ENCODE measurements at regions not wholly inside any gene's neighbourhood (a gene's known extent, or its start where the extent isn't known, plus 50 kb on each side); places are given as distances from the start of the nearest gene placed in this dataset.
A peak's percentile ranks its signal among the peaks of the same experiment; 100 is the strongest.
"Not testable (repeated sequence)": the region's sequence is repeated elsewhere in the genome, so short reads cannot be mapped to it uniquely, and the experiment has no call there.

DNA sequence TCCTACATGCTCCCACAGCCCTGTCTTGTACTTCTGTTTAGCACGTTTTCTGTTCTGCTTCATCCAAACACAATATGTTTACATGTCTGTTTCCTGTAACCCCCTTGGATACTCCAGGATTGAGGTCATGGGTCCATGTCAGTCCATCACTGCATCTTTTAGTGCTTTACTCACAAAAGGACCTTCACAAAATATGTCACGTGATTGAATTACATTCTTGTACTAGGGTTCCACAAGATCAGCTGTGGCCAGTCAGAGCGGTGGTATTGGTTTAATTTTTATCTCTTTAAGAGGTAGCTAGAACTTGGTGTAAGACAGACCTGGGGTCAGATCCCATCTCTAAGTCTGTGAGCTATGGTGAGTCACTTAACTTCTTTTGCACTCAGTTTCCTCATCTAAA, 201.2 kb upstream of the FAM78B start:
- Histone ChIP-seq H3K27me3 (ENCODE audit: control insufficient read depth, insufficient read depth, low read length) (no peaks in the 10 kb centered on the region), H3K36me3 (ENCODE audit: control insufficient read depth, low read depth, low read length) (no peaks in the 10 kb centered on the region), H3K9me3 (ENCODE audit: control insufficient read depth, low read depth, low read length) (no peaks in the 10 kb centered on the region), H3K4me3 (ENCODE audit: low read length) (no peak overlapping the region), H3K9ac (ENCODE audit: low read length) (no peak overlapping the region), H3K4me1 (ENCODE audit: control insufficient read depth, low read depth, low read length) (no peaks in the 10 kb centered on the region), H3K27ac (ENCODE audit: low read length) (no peak overlapping the region)

GRCh38 chr1:166377896-166378295, 211.1 kb upstream of the FAM78B start:
- Histone ChIP-seq H3K27ac (ENCODE audit: low read length) (no peak overlapping the region), H3K4me1 (ENCODE audit: control insufficient read depth, low read depth, low read length) (peaks cover 2% of the 10 kb centered on the region), H3K36me3 (ENCODE audit: control insufficient read depth, low read depth, low read length) (no peaks in the 10 kb centered on the region), H3K9me3 (ENCODE audit: control insufficient read depth, low read depth, low read length) (no peaks in the 10 kb centered on the region), H3K27me3 (ENCODE audit: control insufficient read depth, insufficient read depth, low read length) (peaks cover 3% of the 10 kb centered on the region), H3K9ac (ENCODE audit: low read length) (no peak overlapping the region), H3K4me3 (ENCODE audit: low read length) (no peak overlapping the region)

- no peaks in the 10 kb centered on the region for H3K36me3 ChIP-seq (ENCODE audit: control insufficient read depth, low read depth, low read length)
- no peaks in the 10 kb centered on the region for H3K9me3 ChIP-seq (ENCODE audit: control insufficient read depth, low read depth, low read length)
- no peak overlapping the region for H3K4me3 ChIP-seq (ENCODE audit: low read length)
These were observed 212.0 kb upstream of the FAM78B start for GRCh38 chr1:166378805-166379204.

DNA sequence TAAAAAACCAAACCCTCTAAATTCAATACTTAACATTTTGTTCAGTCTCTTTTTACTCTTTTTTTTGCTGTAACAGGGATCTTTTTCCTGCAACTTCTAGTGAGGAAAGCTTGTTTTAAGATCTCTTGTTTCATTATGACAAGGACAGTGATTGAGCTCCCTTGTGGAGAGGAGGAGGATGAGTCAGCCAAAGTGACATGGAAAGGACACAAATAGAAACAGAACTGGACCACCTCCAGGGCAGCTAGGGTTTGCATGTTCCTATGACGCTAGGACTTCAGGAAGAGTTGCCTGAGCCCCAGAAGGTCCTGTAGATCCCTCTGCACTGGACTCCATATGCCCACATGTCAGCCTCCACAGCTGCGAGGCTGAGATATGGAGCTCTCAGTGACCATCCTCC, 212.6 kb upstream of the FAM78B start:
- H3K9ac ChIP-seq (ENCODE audit: low read length) = no peak overlapping the region
- H3K4me1 ChIP-seq (ENCODE audit: control insufficient read depth, low read depth, low read length) = peaks cover 17% of the 10 kb centered on the region

More at GRCh38 chr1:166378805-166379204, 212.0 kb upstream of the FAM78B start:
- Histone ChIP-seq H3K9ac (ENCODE audit: low read length) (no peak overlapping the region), H3K27me3 (ENCODE audit: control insufficient read depth, insufficient read depth, low read length) (peaks cover 8% of the 10 kb centered on the region), H3K27ac (ENCODE audit: low read length) (no peak overlapping the region), H3K4me1 (ENCODE audit: control insufficient read depth, low read depth, low read length) (peaks cover 11% of the 10 kb centered on the region)

GRCh38 chr1:166383137-166383536, 216.3 kb upstream of the FAM78B start:
- Histone ChIP-seq H3K27ac (ENCODE audit: low read length) (no peak overlapping the region), H3K9me3 (ENCODE audit: control insufficient read depth, low read depth, low read length) (no peaks in the 10 kb centered on the region), H3K36me3 (ENCODE audit: control insufficient read depth, low read depth, low read length) (no peaks in the 10 kb centered on the region), H3K4me1 (ENCODE audit: control insufficient read depth, low read depth, low read length) (peaks cover 37% of the 10 kb centered on the region), H3K4me3 (ENCODE audit: low read length) (peak overlapping the region; percentile 36), H3K27me3 (ENCODE audit: control insufficient read depth, insufficient read depth, low read length) (peaks cover 31% of the 10 kb centered on the region), H3K9ac (ENCODE audit: low read length) (no peak overlapping the region)

More for the DNA sequence above, 212.6 kb upstream of the FAM78B start:
- H3K27ac ChIP-seq (ENCODE audit: low read length) = no peak overlapping the region
- H3K27me3 ChIP-seq (ENCODE audit: control insufficient read depth, insufficient read depth, low read length) = peaks cover 15% of the 10 kb centered on the region
- H3K4me3 ChIP-seq (ENCODE audit: low read length) = no peak overlapping the region
- H3K9me3 ChIP-seq (ENCODE audit: control insufficient read depth, low read depth, low read length) = no peaks in the 10 kb centered on the region
- H3K36me3 ChIP-seq (ENCODE audit: control insufficient read depth, low read depth, low read length) = no peaks in the 10 kb centered on the region

GRCh38 chr1:166383635-166384346, 217.0 kb upstream of the FAM78B start:
- peak overlapping the region; percentile 36 for H3K4me3 ChIP-seq (ENCODE audit: low read length)
- H3K4me1 ChIP-seq (ENCODE audit: control insufficient read depth, low read depth, low read length) = peaks cover 37% of the 10 kb centered on the region
- no peak overlapping the region for H3K27ac ChIP-seq (ENCODE audit: low read length)
- H3K27me3 ChIP-seq (ENCODE audit: control insufficient read depth, insufficient read depth, low read length) = peaks cover 31% of the 10 kb centered on the region
- no peak overlapping the region for H3K9ac ChIP-seq (ENCODE audit: low read length)
- no peaks in the 10 kb centered on the region for H3K36me3 ChIP-seq (ENCODE audit: control insufficient read depth, low read depth, low read length)
- H3K9me3 ChIP-seq (ENCODE audit: control insufficient read depth, low read depth, low read length) = no peaks in the 10 kb centered on the region

- Histone ChIP-seq H3K27me3 (ENCODE audit: control insufficient read depth, insufficient read depth, low read length) (peaks cover 31% of the 10 kb centered on the region), H3K4me3 (ENCODE audit: low read length) (no peak overlapping the region), H3K9ac (ENCODE audit: low read length) (no peak overlapping the region), H3K27ac (ENCODE audit: low read length) (no peak overlapping the region), H3K9me3 (ENCODE audit: control insufficient read depth, low read depth, low read length) (no peaks in the 10 kb centered on the region), H3K4me1 (ENCODE audit: control insufficient read depth, low read depth, low read length) (peaks cover 37% of the 10 kb centered on the region), H3K36me3 (ENCODE audit: control insufficient read depth, low read depth, low read length) (no peaks in the 10 kb centered on the region)
These were observed 218.1 kb upstream of the FAM78B start for GRCh38 chr1:166384948-166385347.

GRCh38 chr1:166390366-166391033, 223.7 kb upstream of the FAM78B start:
- Histone ChIP-seq H3K9ac (ENCODE audit: low read length) (no peak overlapping the region), H3K4me1 (ENCODE audit: control insufficient read depth, low read depth, low read length) (peaks cover 9% of the 10 kb centered on the region), H3K36me3 (ENCODE audit: control insufficient read depth, low read depth, low read length) (no peaks in the 10 kb centered on the region)

GRCh38 chr1:166391279-166392066, 224.7 kb upstream of the FAM78B start:
- no peak overlapping the region for H3K27ac ChIP-seq (ENCODE audit: low read length)
- H3K27me3 ChIP-seq (ENCODE audit: control insufficient read depth, insufficient read depth, low read length) = no peaks in the 10 kb centered on the region
- H3K4me3 ChIP-seq (ENCODE audit: low read length) = no peak overlapping the region
- no peak overlapping the region for H3K9ac ChIP-seq (ENCODE audit: low read length)
- H3K4me1 ChIP-seq (ENCODE audit: control insufficient read depth, low read depth, low read length) = no peaks in the 10 kb centered on the region
- H3K36me3 ChIP-seq (ENCODE audit: control insufficient read depth, low read depth, low read length) = no peaks in the 10 kb centered on the region
- no peaks in the 10 kb centered on the region for H3K9me3 ChIP-seq (ENCODE audit: control insufficient read depth, low read depth, low read length)

More at GRCh38 chr1:166390366-166391033, 223.7 kb upstream of the FAM78B start:
- no peak overlapping the region for H3K27ac ChIP-seq (ENCODE audit: low read length)
- no peak overlapping the region for H3K4me3 ChIP-seq (ENCODE audit: low read length)
- peaks cover 6% of the 10 kb centered on the region for H3K27me3 ChIP-seq (ENCODE audit: control insufficient read depth, insufficient read depth, low read length)
- H3K9me3 ChIP-seq (ENCODE audit: control insufficient read depth, low read depth, low read length) = no peaks in the 10 kb centered on the region

- H3K9me3 ChIP-seq (ENCODE audit: control insufficient read depth, low read depth, low read length) = no peaks in the 10 kb centered on the region
- no peak overlapping the region for H3K4me3 ChIP-seq (ENCODE audit: low read length)
- H3K36me3 ChIP-seq (ENCODE audit: control insufficient read depth, low read depth, low read length) = no peaks in the 10 kb centered on the region
- no peak overlapping the region for H3K27ac ChIP-seq (ENCODE audit: low read length)
- H3K27me3 ChIP-seq (ENCODE audit: control insufficient read depth, insufficient read depth, low read length) = no peaks in the 10 kb centered on the region
- H3K4me1 ChIP-seq (ENCODE audit: control insufficient read depth, low read depth, low read length) = no peaks in the 10 kb centered on the region
- no peak overlapping the region for H3K9ac ChIP-seq (ENCODE audit: low read length)
These were observed 228.9 kb upstream of the FAM78B start for GRCh38 chr1:166395729-166396128.

- not testable (repeated sequence) for H3K27me3 ChIP-seq (ENCODE audit: control insufficient read depth, insufficient read depth, low read length); H3K4me1 ChIP-seq (ENCODE audit: control insufficient read depth, low read depth, low read length); H3K4me3 ChIP-seq (ENCODE audit: low read length); H3K9me3 ChIP-seq (ENCODE audit: control insufficient read depth, low read depth, low read length); H3K36me3 ChIP-seq (ENCODE audit: control insufficient read depth, low read depth, low read length); H3K9ac ChIP-seq (ENCODE audit: low read length); H3K27ac ChIP-seq (ENCODE audit: low read length)
These were observed 242.7 kb upstream of the FAM78B start for GRCh38 chr1:166409253-166410082.

Measured in iPS-18a (cell line).